Mammary epithelial cell (primary cell): ENCODE measurements at regions not wholly inside any gene's neighbourhood (a gene's known extent, or its start where the extent isn't known, plus 50 kb on each side); places are given as distances from the start of the nearest gene placed in this dataset.

Experiments used
- CTCF ChIP-seq, 2 donors: IDR thresholded peaks in 1 of 2; conservative IDR thresholded peaks in 1 of 2; 2 replicates each; pipeline ENCODE4 v1.5.1; 2011 to 2012; ENCODE audit warnings: inconsistent platforms in 2 of 2, low read length in 2 of 2, mild to moderate bottlenecking in 2 of 2, control low read depth in 1 of 2, low read depth in 1 of 2; ENCODE audit not compliant: insufficient read depth in 1 of 2; ENCODE audit errors: extremely low read depth in 1 of 2
- EZH2 ChIP-seq: IDR thresholded peaks from 2 replicates; pipeline ENCODE4 v1.6.1; 2012; ENCODE audit warnings: low read length, inconsistent platforms, borderline replicate concordance

- TF ChIP-seq CTCF (conservative IDR thresholded peaks at IDR 0.05 in 1 of 2, IDR thresholded peaks at IDR 0.05 in 1 of 2; ENCODE audit: extremely low read depth in 1 of 2, insufficient read depth in 1 of 2, low read depth in 1 of 2, low read length in 2 of 2) (no peak), EZH2 (no peak)
Observed at GRCh38 chr16:26885674-26886073, 181.1 kb upstream of the C16orf82 start.
